Activated CD4-positive, alpha-beta T cell treated with anti-CD3 and anti-CD28 coated beads, Interleukin-10, Interleukin-2, amounts not matched to agents 100 ng/mL and 50 ng/mL, durations not matched to agents 16 hours and 8 hours (primary cell): ENCODE measurements at regions not wholly inside any gene's neighbourhood (a gene's known extent, or its start where the extent isn't known, plus 50 kb on each side); places are given as distances from the start of the nearest gene placed in this dataset.

Source experiments
- DNase-seq: peaks from one replicate; pipeline ENCODE4 v3.0.0-alpha.2; 2020

GRCh38 chr1:184141361-184141880 is 89.9 kb downstream of the TSEN15 start:
- DNase-seq = no peak

GRCh38 chr1:184143449-184143848 is 91.9 kb downstream of the TSEN15 start:
- no peak for DNase-seq

GRCh38 chr1:184145083-184145482 is 93.6 kb downstream of the TSEN15 start:
- no peak for DNase-seq

- DNase-seq = no peak
Measured at GRCh38 chr1:184146202-184146601, 94.7 kb downstream of the TSEN15 start.

- no peak for DNase-seq
Measured at GRCh38 chr1:184150776-184151531, 99.4 kb downstream of the TSEN15 start.

- DNase-seq = no peak
Measured at GRCh38 chr1:184152434-184152898, 100.9 kb downstream of the TSEN15 start.

- no peak for DNase-seq
Measured at GRCh38 chr1:184152974-184153373, 101.4 kb downstream of the TSEN15 start.

- no peak for DNase-seq
Measured at GRCh38 chr1:184153731-184154130, 102.2 kb downstream of the TSEN15 start.

GRCh38 chr1:184156521-184157393 is 105.2 kb downstream of the TSEN15 start:
- DNase-seq = no peak

- DNase-seq = no peak
Measured at GRCh38 chr1:184157394-184157742, 105.8 kb downstream of the TSEN15 start.

- DNase-seq = peak; percentile 64
Measured at GRCh38 chr1:184158896-184159681, 107.6 kb downstream of the TSEN15 start.

GRCh38 chr1:184160236-184160635 is 108.7 kb downstream of the TSEN15 start:
- DNase-seq = peak; percentile 96

- DNase-seq = peak; percentile 91
Measured at GRCh38 chr1:184161071-184161698, 109.7 kb downstream of the TSEN15 start.

- no peak for DNase-seq
Measured at GRCh38 chr1:184162281-184162680, 110.8 kb downstream of the TSEN15 start.

- DNase-seq = peak; percentile 86
Measured at GRCh38 chr1:184163674-184164465, 112.3 kb downstream of the TSEN15 start.

GRCh38 chr1:184164536-184164935 is 113.0 kb downstream of the TSEN15 start:
- peak; percentile 18 for DNase-seq

- no peak for DNase-seq
Measured at GRCh38 chr1:184166485-184166884, 115.0 kb downstream of the TSEN15 start.

GRCh38 chr1:184167352-184167751 is 115.8 kb downstream of the TSEN15 start:
- no peak for DNase-seq

GRCh38 chr1:184170719-184171118 is 119.2 kb downstream of the TSEN15 start:
- no peak for DNase-seq

- DNase-seq = no peak
Measured at GRCh38 chr1:184176058-184176457, 124.5 kb downstream of the TSEN15 start.

GRCh38 chr1:184181044-184181443 is 129.5 kb downstream of the TSEN15 start:
- DNase-seq = no peak

- DNase-seq = no peak
Measured at GRCh38 chr1:184183919-184184318, 132.4 kb downstream of the TSEN15 start.
